ENCODE measurements at regions not wholly inside any gene's neighbourhood (a gene's known extent, or its start where the extent isn't known, plus 50 kb on each side); places are given as distances from the start of the nearest gene placed in this dataset.

DNA sequence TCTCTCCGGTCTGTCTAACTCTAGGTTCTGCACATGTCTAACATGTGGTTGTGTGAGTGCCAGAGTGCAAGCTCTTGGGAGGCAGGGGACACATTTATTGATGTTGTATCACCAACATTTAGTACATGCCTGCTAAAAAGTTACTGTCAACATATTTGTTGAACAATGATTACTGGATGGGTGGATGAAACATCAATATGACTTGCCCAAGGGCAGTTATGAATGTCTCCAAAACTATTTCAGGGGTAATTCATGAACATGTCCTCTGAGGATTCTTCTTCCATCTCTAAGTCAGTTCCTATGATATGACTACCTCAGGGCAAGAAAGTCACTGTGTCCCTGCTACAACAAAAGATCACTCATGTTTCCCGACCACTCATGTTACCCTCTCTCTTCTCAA lies 91.3 kb upstream of the STEAP1B start:
- peaks cover 6% of the 10 kb centered on the region; the same call in 1 of the 2 replicates for H3K9me3 Mint-ChIP-seq
- H3K4me1 Mint-ChIP-seq (ENCODE audit: low read depth): peaks cover 47% of the 10 kb centered on the region
- H3K27me3 Mint-ChIP-seq (ENCODE audit: insufficient read depth): no peaks in the 10 kb centered on the region; the same call in 1 of the 2 replicates
- peaks cover 22% of the 10 kb centered on the region for H3K36me3 Mint-ChIP-seq (ENCODE audit: low read depth)
- H3K27ac Mint-ChIP-seq: no peak overlapping the region
- H3K4me3 Mint-ChIP-seq: no peak overlapping the region
- TF ChIP-seq, protein P1, sequence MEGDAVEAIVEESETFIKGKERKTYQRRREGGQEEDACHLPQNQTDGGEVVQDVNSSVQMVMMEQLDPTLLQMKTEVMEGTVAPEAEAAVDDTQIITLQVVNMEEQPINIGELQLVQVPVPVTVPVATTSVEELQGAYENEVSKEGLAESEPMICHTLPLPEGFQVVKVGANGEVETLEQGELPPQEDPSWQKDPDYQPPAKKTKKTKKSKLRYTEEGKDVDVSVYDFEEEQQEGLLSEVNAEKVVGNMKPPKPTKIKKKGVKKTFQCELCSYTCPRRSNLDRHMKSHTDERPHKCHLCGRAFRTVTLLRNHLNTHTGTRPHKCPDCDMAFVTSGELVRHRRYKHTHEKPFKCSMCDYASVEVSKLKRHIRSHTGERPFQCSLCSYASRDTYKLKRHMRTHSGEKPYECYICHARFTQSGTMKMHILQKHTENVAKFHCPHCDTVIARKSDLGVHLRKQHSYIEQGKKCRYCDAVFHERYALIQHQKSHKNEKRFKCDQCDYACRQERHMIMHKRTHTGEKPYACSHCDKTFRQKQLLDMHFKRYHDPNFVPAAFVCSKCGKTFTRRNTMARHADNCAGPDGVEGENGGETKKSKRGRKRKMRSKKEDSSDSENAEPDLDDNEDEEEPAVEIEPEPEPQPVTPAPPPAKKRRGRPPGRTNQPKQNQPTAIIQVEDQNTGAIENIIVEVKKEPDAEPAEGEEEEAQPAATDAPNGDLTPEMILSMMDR (IDR thresholded peaks at IDR 0.05): no peak
- peak; percentile 23 for DNase-seq

DNA sequence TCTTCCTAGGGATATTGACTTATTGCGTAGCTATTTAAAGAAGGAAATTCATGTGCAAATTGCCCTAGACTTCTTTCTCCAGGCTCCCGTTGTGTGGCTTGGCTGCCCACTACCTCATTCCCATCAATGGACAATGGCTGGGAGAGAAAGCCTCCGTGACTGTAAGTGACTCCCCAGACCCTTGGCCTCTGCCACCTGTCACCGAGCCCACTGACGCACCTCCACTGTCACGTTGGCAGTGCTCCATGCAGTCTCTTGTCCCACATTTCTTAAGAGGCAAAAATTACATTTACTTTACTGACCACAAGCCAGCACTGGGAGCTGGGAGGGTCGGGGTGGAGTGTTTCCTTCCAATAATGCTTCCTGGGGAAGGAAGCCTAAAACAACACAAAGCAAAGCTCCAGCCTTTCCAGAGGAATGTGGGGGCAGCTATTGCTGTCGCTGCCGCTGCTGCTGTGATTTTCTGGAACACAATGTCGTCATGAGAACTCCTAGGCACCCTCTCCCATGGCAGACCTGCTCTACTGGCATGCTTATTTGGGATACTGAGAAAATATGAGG lies 89.7 kb upstream of the STEAP1B start:
- H3K4me3 Mint-ChIP-seq: no peak overlapping the region
- H3K4me1 Mint-ChIP-seq (ENCODE audit: low read depth): peaks cover 53% of the 10 kb centered on the region
- peaks cover 4% of the 10 kb centered on the region; the same call in 1 of the 2 replicates for H3K9me3 Mint-ChIP-seq

DNA sequence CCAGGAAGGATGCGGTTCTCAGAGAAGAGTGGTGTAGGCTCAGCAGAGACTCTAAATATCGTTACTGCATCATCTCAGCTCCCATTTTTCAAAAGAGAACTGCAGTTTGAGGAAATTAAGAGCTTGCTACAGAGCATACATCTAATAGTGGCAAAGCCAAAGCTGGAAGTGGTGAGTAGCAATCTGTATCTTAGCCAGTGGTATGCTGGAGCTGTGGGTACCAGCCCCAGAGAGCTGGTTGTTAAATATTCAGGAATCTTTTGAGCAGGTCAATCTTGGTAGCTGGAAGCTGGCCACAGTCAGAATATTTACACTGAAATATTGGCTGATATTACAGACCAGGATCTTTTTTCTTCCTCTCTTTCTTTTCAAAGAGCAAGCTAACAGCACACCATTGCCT lies 88.4 kb upstream of the STEAP1B start:
- Mint-ChIP-seq H3K36me3 (ENCODE audit: low read depth) (peaks cover 7% of the 10 kb centered on the region; the same call in 1 of the 2 replicates), H3K9me3 (no peaks in the 10 kb centered on the region), H3K27ac (no peak overlapping the region), H3K27me3 (ENCODE audit: insufficient read depth) (no peaks in the 10 kb centered on the region; the same call in 1 of the 2 replicates), H3K4me3 (no peak overlapping the region), H3K4me1 (ENCODE audit: low read depth) (peaks cover 67% of the 10 kb centered on the region)
- TF ChIP-seq, protein P1 (IDR thresholded peaks at IDR 0.05): no peak
- no peak for DNase-seq

More for the DNA sequence above, 89.7 kb upstream of the STEAP1B start:
- peaks cover 13% of the 10 kb centered on the region for H3K36me3 Mint-ChIP-seq (ENCODE audit: low read depth)
- DNase-seq: no peak
- TF ChIP-seq, protein P1 (IDR thresholded peaks at IDR 0.05): no peak
- no peaks in the 10 kb centered on the region; the same call in 1 of the 2 replicates for H3K27me3 Mint-ChIP-seq (ENCODE audit: insufficient read depth)
- H3K27ac Mint-ChIP-seq: no peak overlapping the region

DNA sequence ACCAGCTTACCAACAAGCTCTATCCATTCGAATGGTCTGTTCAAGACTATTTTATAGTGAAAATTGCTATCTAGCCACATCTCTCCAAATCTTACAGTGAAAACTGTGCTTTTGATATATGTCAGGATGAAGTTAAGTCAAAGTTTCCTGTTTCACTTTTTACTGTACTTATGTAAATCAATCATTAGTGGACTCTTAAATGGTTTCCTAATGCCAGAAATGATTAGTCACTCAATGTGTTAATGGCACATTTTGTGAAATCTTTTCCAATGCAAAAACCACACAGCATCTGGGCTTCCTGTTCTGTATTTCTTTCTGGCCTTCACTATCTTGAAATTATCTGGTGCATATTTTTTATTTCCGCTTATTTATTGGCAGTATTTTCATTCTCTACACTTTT lies 87.3 kb upstream of the STEAP1B start:
- Mint-ChIP-seq H3K27me3 (ENCODE audit: insufficient read depth) (no peaks in the 10 kb centered on the region; the same call in 1 of the 2 replicates), H3K36me3 (ENCODE audit: low read depth) (peaks cover 2% of the 10 kb centered on the region; the same call in 1 of the 2 replicates), H3K4me3 (no peak overlapping the region), H3K9me3 (no peaks in the 10 kb centered on the region), H3K4me1 (ENCODE audit: low read depth) (peaks cover 72% of the 10 kb centered on the region), H3K27ac (peak overlapping the region; percentile 50; the same call in 1 of the 2 replicates)
- TF ChIP-seq, protein P1 (IDR thresholded peaks at IDR 0.05): no peak
- no peak for DNase-seq

DNA sequence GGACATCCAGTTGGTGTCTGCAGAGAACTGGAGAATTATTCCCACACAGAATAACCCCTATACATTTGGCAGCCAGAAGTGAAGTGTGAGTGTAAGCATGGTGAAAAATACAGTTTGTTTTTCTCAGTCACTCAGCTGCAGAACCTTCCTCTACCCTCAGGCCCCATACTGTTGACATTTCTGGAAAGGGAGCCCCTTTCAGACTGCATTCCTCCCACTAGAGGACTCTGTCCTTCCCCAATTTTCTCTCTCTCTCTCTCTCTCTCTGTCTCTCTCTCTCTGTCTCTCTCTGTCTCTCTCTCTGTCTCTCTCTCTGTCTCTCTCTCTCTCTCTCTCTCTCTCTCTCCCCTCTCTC lies 86.8 kb upstream of the STEAP1B start:
- H3K27ac Mint-ChIP-seq: peak overlapping the region; percentile 50

More for the DNA sequence above, 86.8 kb upstream of the STEAP1B start:
- TF ChIP-seq, protein P1 (IDR thresholded peaks at IDR 0.05): peak; percentile 68
- H3K4me1 Mint-ChIP-seq (ENCODE audit: low read depth): peaks cover 72% of the 10 kb centered on the region
- H3K9me3 Mint-ChIP-seq: no peaks in the 10 kb centered on the region
- H3K27me3 Mint-ChIP-seq (ENCODE audit: insufficient read depth): no peaks in the 10 kb centered on the region
- H3K4me3 Mint-ChIP-seq: no peak overlapping the region
- no peaks in the 10 kb centered on the region for H3K36me3 Mint-ChIP-seq (ENCODE audit: low read depth)
- peak; percentile 33 for DNase-seq

Data from HFFc6 (cell line).